Upper lobe of left lung (tissue), 4 donors: ENCODE measurements at regions not wholly inside any gene's neighbourhood (a gene's known extent, or its start where the extent isn't known, plus 50 kb on each side); places are given as distances from the start of the nearest gene placed in this dataset.

Experiments
- EP300 ChIP-seq, 4 donors: sonication (generic); formaldehyde crosslinking; IDR thresholded peaks; one replicate each; pipeline ENCODE4 v1.5.1; 2017; ENCODE audit warnings: antibody characterized with exemption in 4 of 4, control low read depth in 2 of 4
- POLR2A ChIP-seq, 4 donors: fragments of 450-650 bp; IDR thresholded peaks; one replicate each; pipeline ENCODE4 v1.5.1; 2016 to 2017; ENCODE audit warnings: antibody characterized with exemption in 4 of 4, mild to moderate bottlenecking in 2 of 4
- POLR2AphosphoS5 ChIP-seq, 2 donors: sonication (generic); formaldehyde crosslinking; IDR thresholded peaks; one replicate each; pipeline ENCODE4 v1.5.1; 2017; ENCODE audit warnings: antibody characterized with exemption in 2 of 2
- TF ChIP-seq, protein P1 (sequence below), 6 experiments: fragments of 450-650 bp in 4 of 6; fragments of 200-600 bp in 2 of 6; sonication (generic) in 2 of 6; IDR thresholded peaks; one replicate each; pipeline ENCODE4 v1.5.1; 2016 to 2019; ENCODE audit warnings: antibody characterized with exemption in 6 of 6

DNA sequence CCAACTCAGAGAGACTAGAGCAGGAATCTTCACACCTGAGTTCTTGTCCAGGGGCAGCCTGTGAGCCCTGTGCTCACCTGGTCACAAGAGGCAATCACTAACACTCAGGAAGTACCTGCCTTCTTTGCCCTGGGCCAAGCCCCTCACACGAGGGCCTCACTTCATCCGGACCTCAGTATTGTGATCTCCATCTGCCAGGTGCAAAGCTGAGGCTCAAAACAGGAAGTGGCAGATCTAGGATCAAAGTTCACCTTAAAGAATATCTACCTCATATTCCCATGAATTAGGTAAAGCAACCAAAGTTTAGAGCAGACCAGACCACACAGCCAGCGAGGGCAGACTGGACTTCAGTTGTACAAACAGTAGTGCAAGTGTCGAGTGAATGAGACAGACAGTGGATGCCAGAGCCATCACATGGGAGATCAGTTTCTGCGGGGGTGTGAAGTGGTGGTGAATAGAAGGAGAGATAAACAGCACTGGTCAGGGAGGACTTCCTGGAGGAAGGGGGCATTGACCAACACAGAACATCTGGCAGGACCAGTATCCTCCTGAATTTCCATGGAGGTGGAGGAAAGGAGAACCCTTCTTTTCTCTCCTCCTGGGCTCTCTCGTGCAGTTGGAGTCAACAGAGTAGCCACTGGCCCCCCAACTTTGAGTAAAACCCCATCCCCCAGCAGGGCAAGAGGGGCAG, 116.6 kb upstream of the ZBTB40 start:
- no peak for TF ChIP-seq EP300 (IDR thresholded peaks at IDR 0.05)
- no peak for TF ChIP-seq POLR2A (IDR thresholded peaks at IDR 0.05)
- TF ChIP-seq POLR2AphosphoS5 (IDR thresholded peaks at IDR 0.05): no peak
- TF ChIP-seq, protein P1, sequence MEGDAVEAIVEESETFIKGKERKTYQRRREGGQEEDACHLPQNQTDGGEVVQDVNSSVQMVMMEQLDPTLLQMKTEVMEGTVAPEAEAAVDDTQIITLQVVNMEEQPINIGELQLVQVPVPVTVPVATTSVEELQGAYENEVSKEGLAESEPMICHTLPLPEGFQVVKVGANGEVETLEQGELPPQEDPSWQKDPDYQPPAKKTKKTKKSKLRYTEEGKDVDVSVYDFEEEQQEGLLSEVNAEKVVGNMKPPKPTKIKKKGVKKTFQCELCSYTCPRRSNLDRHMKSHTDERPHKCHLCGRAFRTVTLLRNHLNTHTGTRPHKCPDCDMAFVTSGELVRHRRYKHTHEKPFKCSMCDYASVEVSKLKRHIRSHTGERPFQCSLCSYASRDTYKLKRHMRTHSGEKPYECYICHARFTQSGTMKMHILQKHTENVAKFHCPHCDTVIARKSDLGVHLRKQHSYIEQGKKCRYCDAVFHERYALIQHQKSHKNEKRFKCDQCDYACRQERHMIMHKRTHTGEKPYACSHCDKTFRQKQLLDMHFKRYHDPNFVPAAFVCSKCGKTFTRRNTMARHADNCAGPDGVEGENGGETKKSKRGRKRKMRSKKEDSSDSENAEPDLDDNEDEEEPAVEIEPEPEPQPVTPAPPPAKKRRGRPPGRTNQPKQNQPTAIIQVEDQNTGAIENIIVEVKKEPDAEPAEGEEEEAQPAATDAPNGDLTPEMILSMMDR (IDR thresholded peaks at IDR 0.05): no peak
